IMR-90 (cell line): ENCODE measurements at regions not wholly inside any gene's neighbourhood (a gene's known extent, or its start where the extent isn't known, plus 50 kb on each side); places are given as distances from the start of the nearest gene placed in this dataset.
A peak's percentile ranks its signal among the peaks of the same experiment; 100 is the strongest.

Source experiments
- ATAC-seq: fragments of 200-7000 bp; cut with Tn5 transposase; 2 replicates; pipeline ENCODE4 v1.9.1; 2020; ENCODE audit warnings: low read depth, mild to moderate bottlenecking, moderate library complexity
- BruUV-seq: library from RNA; stranded (reverse); fragments of 400-500 nt; replicated peaks from 2 replicates; lab custom pipeline; 2021; lab: Mats Ljungman, UMichigan
- CTCF ChIA-PET: fragments of 300-600 bp; formaldehyde crosslinking; extraction: SDS; loops from one replicate; lab custom pipeline; 2021; ENCODE audit warnings: antibody characterized with exemption; lab: Yijun Ruan, JAX
- POLR2A ChIA-PET: fragments of 300-600 bp; sonication (Branson Sonifier 250); formaldehyde crosslinking; loops from one replicate; lab custom pipeline; 2022; ENCODE audit warnings: antibody characterized with exemption; ENCODE audit not compliant: unreplicated experiment; lab: Charles Lee
- DNase-seq: peaks from one replicate; pipeline ENCODE4 v3.0.0; 2013
- H2AFZ ChIP-seq: replicated peaks from 2 replicates; pipeline ENCODE3; 2013; ENCODE audit warnings: low read length, mild to moderate bottlenecking; ENCODE audit not compliant: poor library complexity
- H2AK5ac ChIP-seq: 2 replicates; pipeline ENCODE4 v1.6.1; 2013; ENCODE audit warnings: low read depth, low read length, inconsistent platforms
- H2AK9ac ChIP-seq: replicated peaks from 2 replicates; pipeline ENCODE3; 2013; ENCODE audit warnings: mild to moderate bottlenecking, low read depth, low read length, moderate library complexity; ENCODE audit not compliant: poor library complexity
- H2BK120ac ChIP-seq: 2 replicates; pipeline ENCODE4 v1.6.1; 2013; ENCODE audit warnings: low read depth, low read length, inconsistent platforms
- H2BK15ac ChIP-seq: 3 replicates; pipeline ENCODE4 v1.6.1; 2013; ENCODE audit warnings: low read depth, low read length, inconsistent platforms
- H2BK20ac ChIP-seq: 2 replicates; pipeline ENCODE4 v1.6.1; 2013; ENCODE audit warnings: low read depth, mild to moderate bottlenecking, inconsistent platforms, low read length, moderate library complexity
- H2BK5ac ChIP-seq: 2 replicates; pipeline ENCODE4 v1.6.1; 2013; ENCODE audit warnings: mild to moderate bottlenecking, low read depth, low read length, inconsistent platforms; ENCODE audit not compliant: poor library complexity, severe bottlenecking
- H3K14ac ChIP-seq: replicated peaks from 2 replicates; pipeline ENCODE4 v1.6.1; 2013; ENCODE audit warnings: low read depth, low read length, inconsistent platforms
- H3K18ac ChIP-seq: 2 replicates; pipeline ENCODE4 v1.6.1; 2013; ENCODE audit warnings: low read depth, low read length, control low read depth
- H3K23ac ChIP-seq: 2 replicates; pipeline ENCODE4 v1.6.1; 2013; ENCODE audit warnings: low read depth, low read length, inconsistent platforms
- H3K27ac ChIP-seq: 2 replicates; pipeline ENCODE4 v1.5.1; 2013; ENCODE audit warnings: mild to moderate bottlenecking, control low read depth, low read length; ENCODE audit not compliant: insufficient read depth
- H3K27me3 ChIP-seq: 2 replicates; pipeline ENCODE4 v1.6.1; 2013; ENCODE audit warnings: low read length; ENCODE audit not compliant: control insufficient read depth, insufficient read depth
- H3K36me3 ChIP-seq: 2 replicates; pipeline ENCODE4 v1.6.1; 2013; ENCODE audit warnings: low read length, mixed read lengths; ENCODE audit not compliant: control insufficient read depth, insufficient read depth
- H3K4ac ChIP-seq: 2 replicates; pipeline ENCODE4 v1.6.1; 2013; ENCODE audit warnings: low read depth, low read length, inconsistent platforms
- H3K4me1 ChIP-seq: 2 replicates; pipeline ENCODE4 v1.6.1; 2013; ENCODE audit warnings: low read length, mixed read lengths; ENCODE audit not compliant: control insufficient read depth, insufficient read depth
- H3K4me2 ChIP-seq: 2 replicates; pipeline ENCODE4 v1.6.1; 2013; ENCODE audit warnings: low read depth, mild to moderate bottlenecking, control low read depth, low read length, moderate library complexity
- H3K4me3 ChIP-seq: 2 replicates; pipeline ENCODE4 v1.5.1; 2013; ENCODE audit warnings: low read depth, mild to moderate bottlenecking, control low read depth, low read length, moderate library complexity; ENCODE audit not compliant: insufficient read depth
- H3K56ac ChIP-seq: 2 replicates; pipeline ENCODE4 v1.6.1; 2013; ENCODE audit warnings: low read length, inconsistent platforms; ENCODE audit not compliant: insufficient read depth; ENCODE audit errors: extremely low read depth
- H3K79me1 ChIP-seq, 2 experiments: 2 replicates each; pipeline ENCODE4 v1.6.1; 2013; ENCODE audit warnings: low read length in 2 of 2, inconsistent platforms in 1 of 2, low read depth in 1 of 2
- H3K9ac ChIP-seq: 2 replicates; pipeline ENCODE4 v1.6.1; 2013; ENCODE audit warnings: low read depth, low read length, control low read depth
- H3K9me1 ChIP-seq: 2 replicates; pipeline ENCODE4 v1.6.1; 2013; ENCODE audit warnings: low read length, inconsistent platforms; ENCODE audit not compliant: insufficient read depth
- H3K9me3 ChIP-seq: 2 replicates; pipeline ENCODE4 v1.6.1; 2013; ENCODE audit warnings: low read length; ENCODE audit not compliant: control insufficient read depth, insufficient read depth
- H4K20me1 ChIP-seq: 2 replicates; pipeline ENCODE4 v1.6.1; 2013; ENCODE audit warnings: low read length, inconsistent platforms; ENCODE audit not compliant: insufficient read depth
- H4K5ac ChIP-seq: 2 replicates; pipeline ENCODE4 v1.6.1; 2013; ENCODE audit warnings: mild to moderate bottlenecking, low read depth, low read length, control low read depth
- H4K8ac ChIP-seq, 2 experiments: 2 replicates each; pipeline ENCODE4 v1.6.1; 2013; ENCODE audit warnings: low read depth in 2 of 2, low read length in 2 of 2, control low read depth in 1 of 2, inconsistent platforms in 1 of 2
- H4K91ac ChIP-seq: 2 replicates; pipeline ENCODE4 v1.6.1; 2013; ENCODE audit warnings: low read depth, low read length, inconsistent platforms; ENCODE audit not compliant: insufficient read depth
- BHLHE40 ChIP-seq: fragments of 150-350 bp; IDR thresholded peaks from 2 replicates; pipeline ENCODE4 v1.6.1; 2016; ENCODE audit warnings: mild to moderate bottlenecking, low read depth, low read length
- CEBPB ChIP-seq: IDR thresholded peaks from 2 replicates; pipeline ENCODE4 v1.6.1; 2012; ENCODE audit warnings: low read depth, low read length, improper control_type of control experiment
- CHD1 ChIP-seq: IDR thresholded peaks from 2 replicates; pipeline ENCODE4 v1.6.1; 2012; ENCODE audit warnings: low read depth, low read length, improper control_type of control experiment
- CTCF ChIP-seq: conservative IDR thresholded peaks from 2 replicates; pipeline ENCODE4 v1.5.1; 2012; ENCODE audit warnings: mild to moderate bottlenecking, low read depth, low read length, improper control_type of control experiment
- ELK1 ChIP-seq: fragments of 150-350 bp; IDR thresholded peaks from 2 replicates; pipeline ENCODE4 v1.6.1; 2016; ENCODE audit warnings: low read depth, mild to moderate bottlenecking, low read length, moderate library complexity, borderline replicate concordance
- FOS ChIP-seq: fragments of 150-350 bp; IDR thresholded peaks from 2 replicates; pipeline ENCODE4 v1.6.1; 2016; ENCODE audit warnings: low read depth, low read length
- MAFK ChIP-seq: IDR thresholded peaks from 2 replicates; pipeline ENCODE4 v1.6.1; 2012; ENCODE audit warnings: low read depth, low read length, improper control_type of control experiment
- MAZ ChIP-seq: IDR thresholded peaks from 2 replicates; pipeline ENCODE4 v1.6.1; 2012; ENCODE audit warnings: low read depth, mild to moderate bottlenecking, low read length, improper control_type of control experiment, moderate library complexity, borderline replicate concordance
- MXI1 ChIP-seq: IDR thresholded peaks from 2 replicates; pipeline ENCODE4 v1.6.1; 2012; ENCODE audit warnings: low read depth, mild to moderate bottlenecking, low read length, moderate library complexity, borderline replicate concordance
- NFE2L2 ChIP-seq: fragments of 150-350 bp; IDR thresholded peaks from 2 replicates; pipeline ENCODE4 v1.6.1; 2016; ENCODE audit warnings: low read depth, mild to moderate bottlenecking, low read length
- POLR2A ChIP-seq: IDR thresholded peaks from 2 replicates; pipeline ENCODE4 v1.6.1; 2012; ENCODE audit warnings: mild to moderate bottlenecking, low read depth, low read length
- RAD21 ChIP-seq: IDR thresholded peaks from 2 replicates; pipeline ENCODE4 v1.6.1; 2012; ENCODE audit warnings: low read length, improper control_type of control experiment
- RCOR1 ChIP-seq: IDR thresholded peaks from 2 replicates; pipeline ENCODE4 v1.6.1; 2012; ENCODE audit warnings: mild to moderate bottlenecking, low read length, improper control_type of control experiment; ENCODE audit not compliant: insufficient replicate concordance
- RFX5 ChIP-seq: IDR thresholded peaks from 2 replicates; pipeline ENCODE4 v1.8.0; 2012; ENCODE audit warnings: low read depth, mild to moderate bottlenecking, low read length, moderate library complexity
- SMC3 ChIP-seq: fragments of 150-350 bp; IDR thresholded peaks from 2 replicates; pipeline ENCODE4 v1.6.1; 2016; ENCODE audit warnings: low read depth, mild to moderate bottlenecking, antibody characterized with exemption, low read length, moderate library complexity
- USF2 ChIP-seq: fragments of 150-350 bp; IDR thresholded peaks from 2 replicates; pipeline ENCODE4 v1.6.1; 2017; ENCODE audit warnings: mild to moderate bottlenecking, antibody characterized with exemption, low read length, low read depth
- WGBS, 2 experiments: methylation state at CpG; one replicate each; pipeline versions ENCODE4 v1.1.5 to v1.1.7; 2013; ENCODE audit warnings: missing lambda C conversion rate in 2 of 2; ENCODE audit not compliant: insufficient read length in 1 of 2; ENCODE audit errors: extremely low coverage in 2 of 2; 5-methylcytosine and 5-hydroxymethylcytosine counted together
- dilution Hi-C: fragments of 300-500 bp; cut with HindIII; formaldehyde crosslinking; loops from one replicate; pipeline ENCODE4 v1.14.3; 2018; ENCODE audit warnings: low sequenced_read_pairs; ENCODE audit not compliant: unreplicated experiment
- in situ Hi-C: fragments of 300-500 bp; cut with MboI; formaldehyde crosslinking; loops from 3 replicates; pipeline ENCODE4 v1.14.3; 2019; ENCODE audit warnings: low sequenced_read_pairs, inconsistent platforms, mixed read lengths
- intact Hi-C: fragments of 100-400 bp; cut with micrococcal nuclease; formaldehyde crosslinking; loops from 2 replicates; pipeline ENCODE4 v1.10.0; 2022

GRCh38 chr12:42729535-42729900 lies 140.0 kb upstream of the PRICKLE1 start:
- Histone ChIP-seq H4K20me1 (no peaks in the 10 kb centered on the region), H2BK15ac (0 out of 3 replicates have a peak overlapping the region, but pooled peaks have one; percentile 41), H2BK5ac (no peak overlapping the region), H3K36me3 (no peaks in the 10 kb centered on the region), H3K14ac (no peak overlapping the region), H2AK9ac (no peak overlapping the region), H4K91ac (no peak overlapping the region), H3K79me1 (no peaks in the 10 kb centered on the region), H3K9me1 (no peaks in the 10 kb centered on the region), H2BK20ac (no peak overlapping the region), H3K27ac (no peak overlapping the region), H2BK120ac (no peak overlapping the region), H3K56ac (no peak overlapping the region), H3K9me3 (peaks cover 14% of the 10 kb centered on the region), H4K5ac (no peak overlapping the region), H4K8ac (no peak overlapping the region), H3K9ac (no peak overlapping the region), H3K4me2 (no peak overlapping the region), H2AK5ac (no peak overlapping the region), H3K23ac (no peak overlapping the region), H3K27me3 (no peaks in the 10 kb centered on the region), H3K18ac (no peak overlapping the region), H3K4ac (peak overlapping the region; percentile 3; the same call in 1 of the 2 replicates), H2AFZ (no peak overlapping the region), H3K4me1 (peaks cover 5% of the 10 kb centered on the region; the same call in 1 of the 2 replicates), H3K4me3 (no peak overlapping the region)
- DNase-seq (no peak), ATAC-seq (no peak)
- ChIA-PET CTCF (interaction anchor here (0.6 kb wide), 1 partner anchor 14 kb away, joined by 3 read pairs; no protein-coding TSS in a partner anchor), POLR2A (no interaction called here)
- dilution Hi-C loops (no loop called here), intact Hi-C loops (no loop called here), in situ Hi-C loops (no loop called here)
- no peak for TF ChIP-seq RCOR1
- TF ChIP-seq BHLHE40: no peak
- TF ChIP-seq CTCF: no peak
- no peak for TF ChIP-seq RFX5
- TF ChIP-seq CHD1: no peak
- TF ChIP-seq CEBPB: no peak
- no peak for TF ChIP-seq NFE2L2
- TF ChIP-seq MAZ: no peak
- TF ChIP-seq ELK1: no peak
- TF ChIP-seq USF2: no peak
- TF ChIP-seq FOS: no peak
- TF ChIP-seq SMC3: no peak
- no peak for TF ChIP-seq POLR2A
- no peak for TF ChIP-seq RAD21
- TF ChIP-seq MAFK: no peak
- TF ChIP-seq MXI1: no peak
- WGBS, 2 experiments: no CpG with 5 or more reads among the region's 3 CpGs
- no TSS peak for BruUV-seq
